NCI-H748 (cell line): ENCODE measurements at regions not wholly inside any gene's neighbourhood (a gene's known extent, or its start where the extent isn't known, plus 50 kb on each side); places are given as distances from the start of the nearest gene placed in this dataset.

Experiments used
- DNase-seq: peaks from one replicate; lab custom pipeline; 2025; ENCODE audit not compliant: unreplicated experiment; lab: John Stamatoyannopoulos, UW

DNA sequence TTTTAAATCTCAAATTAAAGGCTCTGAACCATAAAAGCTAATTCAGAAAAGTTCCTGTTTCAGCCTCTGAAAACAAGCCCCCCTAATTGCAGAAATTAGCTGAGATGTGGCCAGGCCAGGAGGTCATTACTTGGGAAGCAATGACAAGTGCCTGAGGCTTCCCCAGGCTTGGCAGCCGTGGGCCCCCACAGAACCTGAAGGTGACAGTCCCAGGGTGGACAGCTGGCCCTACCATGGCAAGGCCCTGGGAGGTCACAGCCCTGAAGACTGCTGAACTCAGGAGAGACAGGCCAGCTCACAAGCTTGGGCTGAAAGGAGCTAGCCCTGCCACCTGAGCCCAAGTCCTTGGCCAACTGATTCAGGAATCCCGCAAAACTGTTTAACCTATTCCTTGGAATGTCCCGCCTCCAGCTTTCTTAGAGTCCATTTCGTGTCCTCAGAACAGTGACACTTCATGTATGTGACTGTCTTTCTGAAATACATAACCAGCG, 54.3 kb upstream of the PKDCC start:
- no peak for DNase-seq

DNA sequence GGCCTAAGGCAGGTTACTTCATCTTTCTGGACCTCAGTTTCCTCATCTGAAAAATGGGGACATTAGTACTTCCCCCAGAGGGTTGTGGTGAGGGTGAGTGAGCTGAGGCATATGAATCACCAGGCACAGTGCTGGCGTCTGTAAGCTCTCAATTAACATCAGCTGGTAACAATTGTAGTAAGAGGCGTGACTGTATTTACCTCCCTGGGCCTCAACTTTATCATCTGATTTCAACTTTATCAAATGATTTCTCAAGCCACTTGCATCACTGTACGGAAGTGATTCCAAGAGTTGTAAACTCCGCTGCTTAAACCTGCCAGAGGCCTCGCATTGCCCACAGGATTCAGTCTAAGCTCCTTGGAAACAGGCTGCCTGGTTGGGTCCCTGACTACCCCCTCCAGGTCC, 53.6 kb upstream of the PKDCC start:
- DNase-seq: no peak

DNA sequence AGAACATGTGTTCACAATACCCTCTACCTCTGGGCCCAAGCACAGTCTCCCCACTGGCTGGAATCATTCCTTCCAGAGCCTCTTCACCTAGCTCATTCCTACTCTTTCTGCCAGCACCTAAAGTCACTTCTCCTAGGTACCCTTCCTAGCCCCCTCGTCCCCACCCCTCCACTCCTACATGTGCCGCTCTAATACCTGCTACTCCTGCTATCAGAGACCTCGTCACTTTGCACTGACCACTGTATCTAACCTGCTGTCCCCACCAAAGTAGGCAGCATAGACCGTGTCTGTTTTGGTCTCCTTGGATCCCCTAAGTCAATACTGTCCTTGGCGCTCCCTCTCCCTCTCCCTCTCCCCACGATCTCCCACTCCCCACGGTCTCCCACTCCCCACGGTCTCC, 53.2 kb upstream of the PKDCC start:
- DNase-seq: no peak

DNA sequence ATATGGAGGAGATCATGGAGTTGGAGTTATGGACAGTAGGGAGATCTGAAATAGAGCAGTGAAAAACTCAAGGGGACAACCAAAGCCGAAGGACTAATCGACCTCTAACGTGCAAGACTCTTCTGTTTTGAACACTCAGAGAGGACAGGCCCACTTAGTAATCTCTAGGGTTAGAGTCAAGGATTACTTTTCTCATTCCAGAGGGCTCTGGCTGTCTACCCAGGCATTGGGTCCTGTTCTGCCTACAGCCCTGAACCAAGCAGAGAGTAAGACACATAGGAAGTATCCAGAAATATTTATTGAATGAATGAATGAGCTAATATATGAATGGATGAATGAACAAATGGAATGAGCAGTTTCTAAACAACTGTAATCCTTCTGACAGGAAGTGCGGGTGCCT, 50.3 kb upstream of the PKDCC start:
- no peak for DNase-seq
